Motor neuron (in vitro differentiated cells): ENCODE measurements at regions not wholly inside any gene's neighbourhood (a gene's known extent, or its start where the extent isn't known, plus 50 kb on each side); places are given as distances from the start of the nearest gene placed in this dataset.

Source experiments
- ATAC-seq, 8 experiments: fragments of 200-7000 bp; cut with Tn5 transposase; replicated peaks in 6 of 8; 2 replicates each; pipeline ENCODE4 v1.8.0; 2021; ENCODE audit warnings: mild to moderate bottlenecking in 8 of 8, moderate library complexity in 8 of 8
- H3K27ac ChIP-seq, 2 donors: fragments of 250-450 bp; sonication (Bioruptor Pico); 2 replicates each; pipeline ENCODE4 v1.9.0; 2021; ENCODE audit warnings: antibody characterized with exemption in 2 of 2, mild to moderate bottlenecking in 2 of 2, moderate library complexity in 1 of 2
- H3K4me1 ChIP-seq, 2 donors: fragments of 250-450 bp; sonication (Bioruptor Pico); replicated peaks in 1 of 2; 2 replicates each; pipeline ENCODE4 v1.6.1; 2021; ENCODE audit warnings: antibody characterized with exemption in 2 of 2, mild to moderate bottlenecking in 2 of 2, moderate library complexity in 1 of 2
- H3K4me3 ChIP-seq, 5 donors: fragments of 250-450 bp; sonication (Bioruptor Pico); 2 replicates each; pipeline ENCODE4 v1.9.0; 2021; ENCODE audit warnings: antibody characterized with exemption in 5 of 5, mild to moderate bottlenecking in 5 of 5, moderate library complexity in 4 of 5
- WGBS, 10 experiments: fragments of 450-650 bp; shearing (Covaris generic); methylation state at CpG; one replicate each; pipeline ENCODE4 v1.0.0; 2022; 5-methylcytosine and 5-hydroxymethylcytosine counted together
- in situ Hi-C, 9 experiments: fragments of 400-800 bp; cut with MboI; loops; one replicate each; pipeline ENCODE4 v1.15.0; 2021; ENCODE audit warnings: low sequenced_read_pairs in 9 of 9, low pct_unique_long_range_greater_than_20kb in 2 of 9; ENCODE audit not compliant: unreplicated experiment in 9 of 9

DNA sequence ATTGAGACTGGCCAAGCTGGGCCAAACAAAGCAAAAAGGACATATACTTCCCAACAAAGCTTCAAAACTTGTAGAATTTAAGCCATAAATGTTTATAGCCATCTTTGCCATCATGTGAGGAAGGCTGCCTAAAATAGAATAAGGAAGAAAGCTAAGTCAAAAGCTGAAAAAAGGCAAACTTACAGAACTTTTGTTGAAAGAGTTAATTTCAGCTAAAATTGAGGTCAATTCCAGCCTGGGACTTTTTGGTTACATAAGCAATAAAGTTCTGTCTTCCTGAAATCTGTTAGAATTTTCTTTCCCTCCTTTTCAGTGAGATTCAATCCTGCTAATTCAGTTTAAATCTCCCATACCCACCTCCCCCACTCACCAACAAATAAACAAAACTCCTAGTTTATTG, 227.9 kb upstream of the MARCKS start:
- in situ Hi-C loops: no loop called here
- H3K4me3 ChIP-seq: no peak overlapping the region
- H3K27ac ChIP-seq: no peak overlapping the region
- no peak for ATAC-seq
- H3K4me1 ChIP-seq: peaks cover 3 to 18% of the 10 kb centered on the region in 2 donors

DNA sequence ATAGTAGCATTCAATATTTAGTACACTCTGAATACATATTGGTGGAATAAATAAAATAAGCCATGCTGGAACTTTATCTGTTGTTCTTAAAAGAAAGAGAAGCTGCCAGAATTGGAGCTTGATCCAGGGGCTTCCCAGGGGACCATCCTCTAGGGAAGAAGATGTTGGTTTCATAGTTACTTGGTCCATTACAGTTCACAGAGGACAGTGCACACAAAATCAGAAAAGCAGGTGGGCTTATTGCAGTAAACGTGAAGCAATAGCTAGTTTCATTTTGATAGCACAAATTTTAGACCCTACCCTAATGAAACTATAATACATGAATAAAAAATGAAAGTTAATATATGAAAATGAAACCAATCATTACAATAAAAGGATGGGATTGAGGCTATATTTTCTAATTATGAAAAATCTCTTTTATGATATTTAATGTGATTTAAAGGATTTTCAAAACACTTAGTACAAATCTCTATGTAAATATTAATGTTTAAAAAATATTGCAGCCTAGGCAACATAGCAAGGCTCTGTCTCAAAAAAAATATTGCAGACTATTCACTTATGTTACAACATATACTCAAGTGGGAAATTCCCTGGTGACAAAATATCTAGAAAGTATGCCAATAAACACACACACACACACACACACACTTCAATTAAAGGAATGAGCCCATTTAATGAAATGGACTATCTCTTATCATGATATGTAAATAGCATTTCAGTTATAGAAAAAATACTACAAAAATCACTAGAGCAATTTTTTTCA, 227.0 kb upstream of the MARCKS start:
- in situ Hi-C loops: no loop called here
- 33 to 100% (median 89%) methylated on average over 1 of the region's 1 CpG; no CpG with 5 or more reads in 1 of the 10 experiments for WGBS, 10 experiments
- no peak overlapping the region for H3K4me3 ChIP-seq
- no peak overlapping the region for H3K27ac ChIP-seq
- peaks cover 3 to 18% of the 10 kb centered on the region in 2 donors for H3K4me1 ChIP-seq
- ATAC-seq: no peak

DNA sequence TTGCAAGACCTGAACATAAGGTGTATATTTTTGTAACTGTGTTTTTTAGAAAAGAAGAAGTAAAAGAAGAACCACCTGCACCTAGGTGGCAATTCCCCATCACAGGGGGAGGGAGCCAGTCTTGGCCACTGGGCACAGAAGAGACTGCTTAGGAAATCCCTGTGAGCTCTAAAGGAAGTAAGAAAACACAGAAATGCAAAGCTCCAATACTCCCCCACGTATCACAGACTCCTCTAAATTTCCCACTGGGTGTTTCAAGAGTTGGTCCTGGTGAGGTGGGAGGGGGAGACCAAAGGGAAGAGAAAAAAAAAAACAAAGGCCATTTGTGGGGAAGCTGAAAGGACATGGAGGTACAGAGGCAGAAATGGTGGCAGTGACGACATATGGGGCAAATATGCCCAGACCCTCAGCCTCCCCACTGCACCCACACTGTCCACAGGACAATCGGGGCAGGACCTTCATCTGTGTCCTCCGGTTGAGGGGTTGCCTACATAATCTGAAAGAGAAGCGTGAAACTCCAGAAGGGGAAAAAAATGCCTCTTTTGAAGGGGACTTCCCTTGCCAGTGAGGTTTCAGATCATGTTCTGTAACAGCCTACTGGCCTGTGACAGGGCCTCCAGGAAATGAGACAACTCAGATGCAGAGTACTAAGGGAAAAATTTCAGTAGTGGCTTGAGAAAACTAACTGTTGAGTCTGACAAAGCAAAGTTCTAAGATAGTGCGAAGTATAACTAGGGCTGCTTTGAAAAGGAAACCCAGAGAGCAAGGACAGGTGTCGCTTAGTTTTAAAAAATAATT, 226.2 kb upstream of the MARCKS start:
- 71 to 100% (median 86%) methylated on average over 1 to 6 of the region's 7 CpGs for WGBS, 10 experiments
- Histone ChIP-seq H3K4me1 (peaks cover 3 to 16% of the 10 kb centered on the region in 2 donors), H3K4me3 (no peak overlapping the region), H3K27ac (no peak overlapping the region)
- in situ Hi-C loops: no loop called here
- no peak for ATAC-seq

DNA sequence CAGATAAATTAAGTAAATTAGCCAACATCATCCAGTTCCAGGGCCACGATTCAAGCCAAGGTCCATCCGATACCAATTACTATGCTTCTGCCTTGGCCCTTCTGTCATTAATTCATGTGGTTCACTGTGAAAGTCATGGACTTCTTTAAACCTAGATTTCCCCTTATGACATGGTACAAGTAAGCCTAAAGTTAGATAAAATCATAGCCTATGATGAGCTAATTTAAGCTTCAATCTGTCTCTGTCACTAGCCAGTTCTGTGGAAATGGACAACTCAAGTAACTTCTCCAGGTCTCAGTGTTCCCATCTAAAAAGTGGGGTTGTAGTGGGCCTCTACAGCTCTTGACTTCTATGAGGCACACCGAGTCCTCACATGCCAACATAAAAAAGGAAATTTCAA, 225.5 kb upstream of the MARCKS start:
- 77 to 100% (median 100%) methylated on average over 1 to 3 of the region's 3 CpGs; no CpG with 5 or more reads in 1 of the 10 experiments for WGBS, 10 experiments
- in situ Hi-C loops: no loop called here
- H3K27ac ChIP-seq: no peak overlapping the region
- no peak overlapping the region for H3K4me3 ChIP-seq
- peaks cover 3 to 16% of the 10 kb centered on the region in 2 donors for H3K4me1 ChIP-seq
- no peak for ATAC-seq

DNA sequence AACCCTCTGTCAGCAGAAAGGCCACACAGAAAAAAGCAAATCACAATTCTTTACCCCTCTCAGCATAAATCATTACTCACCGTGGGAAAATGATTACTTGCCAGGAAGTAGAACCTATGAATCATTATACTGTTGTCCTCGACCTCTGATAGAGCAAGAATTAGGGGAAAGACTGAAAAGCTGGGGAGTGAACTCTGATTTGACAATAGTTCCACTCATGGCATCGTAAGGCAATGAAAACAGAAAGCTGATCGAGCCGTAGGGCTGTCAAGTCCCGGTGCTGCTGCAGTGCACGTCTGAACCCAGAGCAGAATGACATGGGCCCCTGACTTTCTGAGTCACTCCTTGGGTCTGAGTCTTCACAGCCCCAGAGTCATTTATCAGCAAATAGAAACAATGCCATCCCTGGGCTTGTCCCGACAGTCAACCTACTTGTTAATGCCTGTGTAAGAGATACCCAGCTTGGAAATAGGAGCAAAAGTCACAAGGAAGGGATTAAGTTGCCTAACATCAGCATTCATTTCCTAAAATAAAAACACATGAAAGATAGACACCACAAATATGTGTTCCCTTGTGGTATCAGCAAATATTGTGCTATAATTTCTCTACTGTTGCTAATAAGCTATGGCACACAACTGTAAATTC, 224.8 kb upstream of the MARCKS start:
- H3K4me1 ChIP-seq: peaks cover 3 to 16% of the 10 kb centered on the region in 2 donors
- H3K4me3 ChIP-seq: peak overlapping the region in 3 of 5 donors; percentile 7 to 21 (median 10)
- H3K27ac ChIP-seq: peak overlapping the region in 1 of 2 donors; percentile 37

DNA sequence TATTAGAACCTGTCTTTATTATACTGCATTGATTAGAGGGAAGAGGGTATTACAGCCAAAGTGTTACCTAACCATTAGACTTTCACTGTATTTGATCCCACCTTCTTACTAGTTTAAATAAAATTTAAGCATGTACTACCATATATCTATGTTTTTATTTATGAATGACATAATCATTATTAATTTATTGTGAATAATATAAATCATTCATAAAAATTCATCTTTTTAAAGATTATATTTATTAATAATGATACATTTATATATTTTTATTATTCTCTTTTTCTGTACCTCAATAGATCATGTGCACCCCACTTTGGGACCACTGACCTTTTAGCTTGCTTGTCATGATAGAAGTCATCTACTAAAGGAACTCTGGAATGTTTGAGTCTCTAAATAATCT, 223.5 kb upstream of the MARCKS start:
- ATAC-seq: no peak

More for the DNA sequence above, 224.8 kb upstream of the MARCKS start:
- ATAC-seq: peak; percentile 32 to 100 (median 100)
- in situ Hi-C loops: no loop called here
- WGBS, 10 experiments: 0 to 30% (median 8%) methylated on average over 1 to 7 of the region's 8 CpGs; no CpG with 5 or more reads in 1 of the 10 experiments

DNA sequence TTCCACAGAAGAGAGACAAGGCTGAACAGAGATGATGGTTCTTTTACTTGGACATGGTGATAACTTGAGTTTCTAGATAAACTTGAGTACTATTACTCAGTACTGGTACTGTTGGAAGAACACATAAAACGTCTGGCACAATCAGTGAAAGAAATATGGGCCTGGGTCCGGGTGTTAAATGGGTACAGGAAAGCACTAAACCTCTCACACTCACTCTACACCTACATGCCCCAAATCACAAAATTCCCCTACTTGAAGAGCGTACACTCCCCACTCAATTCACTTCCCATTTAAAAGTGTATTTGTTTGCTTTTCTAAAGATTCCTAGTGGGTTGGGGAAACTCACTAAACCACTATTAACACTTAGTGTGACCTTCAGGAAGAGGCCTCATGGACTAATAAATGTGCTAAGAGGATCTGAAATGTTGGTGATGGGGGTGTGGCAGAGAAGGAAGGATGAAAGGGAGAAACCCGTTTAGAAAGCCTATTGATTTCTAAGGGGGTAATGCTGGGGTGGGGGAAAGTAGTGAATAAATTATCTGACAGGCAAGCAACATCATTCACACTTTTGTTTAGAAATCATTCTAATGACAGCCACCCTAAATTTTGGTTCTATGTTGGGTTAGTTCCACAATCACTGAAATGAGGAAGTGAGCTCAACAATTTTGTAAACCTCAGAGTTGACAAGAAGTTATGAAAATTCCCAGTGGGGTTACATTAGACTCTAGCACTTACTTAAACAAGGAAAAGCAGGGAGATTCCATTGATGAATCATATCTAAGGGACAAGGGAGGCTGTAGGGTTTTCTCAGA, 222.6 kb upstream of the MARCKS start:
- H3K27ac ChIP-seq: no peak overlapping the region
- WGBS, 10 experiments: 40 to 100% (median 58%) methylated on average over 1 to 4 of the region's 4 CpGs; no CpG with 5 or more reads in 1 of the 10 experiments
- H3K4me1 ChIP-seq: peaks cover 3 to 16% of the 10 kb centered on the region in 2 donors
- ATAC-seq: no peak
- in situ Hi-C loops: no loop called here
- H3K4me3 ChIP-seq: no peak overlapping the region

More for the DNA sequence above, 223.5 kb upstream of the MARCKS start:
- Histone ChIP-seq H3K27ac (no peak overlapping the region), H3K4me1 (peaks cover 3 to 16% of the 10 kb centered on the region in 2 donors), H3K4me3 (no peak overlapping the region)
- in situ Hi-C loops: no loop called here

DNA sequence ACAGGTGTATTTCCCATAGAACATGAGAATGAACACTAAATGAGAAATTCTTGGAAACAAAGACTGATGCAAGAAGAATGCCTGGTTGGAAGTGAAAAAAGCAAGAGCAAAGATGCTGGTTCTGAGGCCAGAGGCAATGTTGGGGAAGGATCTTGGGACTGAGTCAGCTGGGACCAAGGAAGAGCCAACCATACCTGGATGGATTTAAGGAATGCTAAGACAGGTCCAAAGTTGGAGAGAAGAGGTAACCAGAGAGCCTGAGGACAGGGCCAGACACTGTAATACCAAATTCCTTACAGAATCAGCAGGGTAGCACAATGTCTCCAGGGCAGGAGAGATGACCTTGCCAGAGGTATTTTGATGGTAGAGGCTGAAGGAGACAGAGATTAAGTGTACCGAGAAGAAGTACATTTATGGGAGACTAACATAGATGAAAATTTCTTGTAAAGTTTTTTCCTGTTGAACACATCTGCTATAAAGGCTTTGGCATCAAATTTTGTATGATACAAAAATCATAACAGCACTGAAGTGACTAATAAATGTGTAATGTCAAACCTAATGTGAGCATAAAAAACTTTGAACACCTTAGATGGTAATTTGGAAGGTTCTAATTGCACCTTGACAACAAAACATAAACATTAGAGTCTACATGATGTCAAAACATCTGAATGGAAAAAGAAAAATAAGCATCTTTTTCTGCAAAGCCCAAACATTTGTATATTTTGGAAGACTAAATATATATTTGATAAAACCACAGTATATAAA, 221.7 kb upstream of the MARCKS start:
- in situ Hi-C loops: no loop called here
- no peak overlapping the region for H3K4me3 ChIP-seq
- no peak for ATAC-seq
- WGBS, 10 experiments: 57 to 100% (median 100%) methylated on average over 1 of the region's 1 CpG; no CpG with 5 or more reads in 2 of the 10 experiments
- H3K27ac ChIP-seq: no peak overlapping the region
- H3K4me1 ChIP-seq: peaks cover 3 to 16% of the 10 kb centered on the region in 2 donors

DNA sequence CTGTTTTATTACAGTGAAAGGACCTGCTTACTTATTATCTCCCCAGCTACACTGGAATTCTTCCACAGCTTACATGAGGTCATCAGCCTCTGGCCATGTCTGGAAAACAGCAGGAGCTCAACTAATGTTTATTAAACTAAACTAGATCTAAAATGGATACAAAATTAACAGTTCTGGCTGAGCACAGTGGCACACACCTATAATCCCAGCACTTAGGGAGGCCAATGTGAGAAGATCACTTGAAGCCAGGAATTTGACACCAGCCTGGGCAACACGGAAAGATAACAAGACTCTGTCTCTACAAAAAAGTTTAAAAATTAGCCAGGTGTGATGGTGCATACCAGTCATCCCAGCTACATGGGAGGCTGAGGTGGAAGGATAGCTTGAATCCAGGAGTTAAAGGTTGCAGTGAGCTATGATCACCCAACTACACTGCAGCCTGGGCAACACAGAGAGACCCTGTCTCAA, 220.8 kb upstream of the MARCKS start:
- 80 to 100% (median 89%) methylated on average over 1 of the region's 1 CpG; no CpG with 5 or more reads in 5 of the 10 experiments for WGBS, 10 experiments
- no peak overlapping the region for H3K27ac ChIP-seq
- ATAC-seq: no peak
- peaks cover 3 to 12% of the 10 kb centered on the region in 2 donors for H3K4me1 ChIP-seq
- no peak overlapping the region for H3K4me3 ChIP-seq
- in situ Hi-C loops: no loop called here

DNA sequence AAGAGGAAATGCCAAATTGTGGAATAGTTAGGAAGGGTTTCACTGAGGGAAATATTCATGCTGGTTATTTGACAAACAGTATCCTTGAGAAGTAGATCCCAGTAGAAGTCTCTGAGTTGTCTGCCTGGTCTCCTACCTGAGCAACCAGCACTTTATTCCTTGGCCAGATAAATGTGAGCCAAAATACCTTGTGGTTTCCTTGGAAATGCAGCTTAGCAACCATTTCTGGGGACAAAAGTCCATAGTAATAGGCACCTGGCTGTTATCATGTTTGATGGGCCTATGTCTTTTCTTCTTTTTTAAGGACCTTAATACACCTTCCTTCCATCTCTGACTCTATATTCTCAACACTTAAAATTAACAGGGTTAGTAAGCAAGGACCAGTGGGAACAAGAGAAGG, 217.1 kb upstream of the MARCKS start:
- in situ Hi-C loops: no loop called here
- Histone ChIP-seq H3K27ac (no peak overlapping the region), H3K4me1 (peaks cover 0 to 4% of the 10 kb centered on the region in 2 donors), H3K4me3 (no peak overlapping the region)
- peak in 1 of 8 experiments; percentile 18 for ATAC-seq

DNA sequence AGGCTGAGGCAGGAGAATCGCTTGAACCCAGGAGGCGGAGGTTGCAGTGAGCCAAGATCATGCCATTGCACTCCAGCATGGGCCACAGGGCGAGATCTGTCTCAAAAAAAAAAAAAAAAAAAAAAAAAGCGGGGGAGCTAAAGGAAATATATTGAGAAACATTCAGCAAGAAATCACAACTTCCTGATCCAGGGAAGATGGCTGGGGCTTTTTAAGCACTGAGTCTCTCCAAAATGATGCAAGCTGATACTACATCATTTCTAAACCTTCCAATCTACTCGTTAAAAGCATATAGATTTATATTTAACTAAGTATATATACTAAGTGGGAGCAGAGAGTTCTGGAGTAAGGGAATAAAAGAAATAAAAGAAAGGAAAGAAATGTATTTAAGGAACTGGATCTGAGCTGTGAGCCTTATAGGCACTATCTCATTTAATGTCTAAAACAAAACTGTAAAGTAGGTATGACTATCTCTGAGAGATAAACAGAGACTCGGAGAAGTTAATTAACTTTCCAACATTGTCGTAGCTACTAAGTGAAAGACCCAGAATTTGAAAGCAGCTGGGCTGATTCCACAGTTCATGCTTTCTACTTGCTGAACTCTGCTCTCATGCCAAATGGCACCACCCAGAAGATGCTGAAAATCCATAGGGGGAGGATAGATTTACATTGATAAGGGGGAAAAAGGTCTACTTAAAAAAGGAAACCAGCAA, 215.0 kb upstream of the MARCKS start:
- in situ Hi-C loops: no loop called here
- WGBS, 10 experiments: 69 to 100% (median 92%) methylated on average over 3 to 7 of the region's 7 CpGs
- no peak overlapping the region for H3K27ac ChIP-seq
- ATAC-seq: no peak
- H3K4me3 ChIP-seq: no peak overlapping the region
- peaks cover 0 to 4% of the 10 kb centered on the region in 2 donors for H3K4me1 ChIP-seq
